ENCODE measurements at regions not wholly inside any gene's neighbourhood (a gene's known extent, or its start where the extent isn't known, plus 50 kb on each side); places are given as distances from the start of the nearest gene placed in this dataset.
"Not testable (repeated sequence)": the region's sequence is repeated elsewhere in the genome, so short reads cannot be mapped to it uniquely, and the experiment has no call there.

- DNase-seq (ENCODE audit: low read depth, low spot score) = no peak
Measured at GRCh38 chr1:47594627-47595026, 156.8 kb downstream of the FOXD2 start.

DNA sequence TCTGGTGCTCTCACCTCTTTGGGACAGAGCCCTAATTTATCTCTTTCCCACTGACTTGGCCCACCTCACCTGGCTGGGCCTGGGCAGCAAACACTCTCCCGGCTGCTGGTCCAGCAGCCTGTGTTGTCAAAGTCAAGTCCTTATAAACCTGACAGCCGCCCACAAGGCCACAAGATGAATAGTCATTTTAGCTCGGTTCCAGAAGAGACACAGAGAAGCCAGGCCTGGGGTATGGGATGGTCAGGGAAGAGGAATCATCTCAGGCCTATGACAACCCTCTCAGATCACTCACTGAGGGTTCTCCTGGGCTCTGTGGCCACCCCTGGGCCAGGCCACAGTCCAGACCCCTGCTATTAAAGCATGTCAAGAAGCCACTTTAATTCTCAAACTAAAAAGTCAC lies 158.5 kb downstream of the FOXD2 start:
- no peak for DNase-seq (ENCODE audit: low read depth, low spot score)

DNA sequence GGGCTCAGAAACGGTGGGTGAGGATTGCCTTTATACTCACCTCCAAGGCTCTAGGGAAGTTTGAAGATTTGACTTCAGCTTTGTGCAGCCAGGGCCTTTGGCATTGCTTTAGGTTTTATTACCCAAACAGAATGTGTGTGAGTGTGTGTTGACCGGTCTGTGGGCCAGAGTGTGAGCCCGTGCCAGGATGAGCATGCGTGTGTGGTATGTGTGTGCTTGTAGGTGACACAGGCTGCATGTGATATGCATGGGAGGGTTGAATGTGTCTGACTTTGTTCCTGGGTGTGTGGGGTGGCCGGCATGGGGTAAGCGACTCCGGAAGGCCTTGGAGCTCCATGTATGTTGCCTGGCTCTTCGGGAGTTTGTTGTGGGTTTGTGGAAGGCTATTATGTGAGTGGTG lies 160.5 kb downstream of the FOXD2 start:
- no peak for DNase-seq (ENCODE audit: low read depth, low spot score)

DNA sequence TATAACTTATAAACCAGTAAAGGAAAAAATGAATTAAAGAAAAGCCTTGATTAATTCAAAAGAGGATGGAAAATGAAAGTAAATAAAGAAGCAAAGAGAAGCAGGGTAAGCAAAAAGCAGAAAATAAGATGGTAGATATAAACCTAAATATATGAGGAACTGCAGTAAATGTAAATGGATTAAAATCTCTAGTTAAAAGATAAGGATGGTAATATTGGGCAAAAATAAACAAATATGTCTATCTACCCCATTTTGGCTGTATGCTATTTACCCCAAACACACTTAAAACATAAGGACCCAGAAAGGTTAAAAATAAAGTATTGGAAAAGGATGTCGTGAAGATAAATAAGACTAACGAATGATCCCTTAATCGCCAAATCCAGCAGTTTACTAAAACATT lies 161.9 kb downstream of the FOXD2 start:
- DNase-seq (ENCODE audit: low read depth, low spot score) = no peak

GRCh38 chr1:47602491-47602890 lies 164.6 kb downstream of the FOXD2 start:
- DNase-seq (ENCODE audit: low read depth, low spot score) = not testable (repeated sequence)

GRCh38 chr1:47604869-47605268 lies 167.0 kb downstream of the FOXD2 start:
- not testable (repeated sequence) for DNase-seq (ENCODE audit: low read depth, low spot score)

DNA sequence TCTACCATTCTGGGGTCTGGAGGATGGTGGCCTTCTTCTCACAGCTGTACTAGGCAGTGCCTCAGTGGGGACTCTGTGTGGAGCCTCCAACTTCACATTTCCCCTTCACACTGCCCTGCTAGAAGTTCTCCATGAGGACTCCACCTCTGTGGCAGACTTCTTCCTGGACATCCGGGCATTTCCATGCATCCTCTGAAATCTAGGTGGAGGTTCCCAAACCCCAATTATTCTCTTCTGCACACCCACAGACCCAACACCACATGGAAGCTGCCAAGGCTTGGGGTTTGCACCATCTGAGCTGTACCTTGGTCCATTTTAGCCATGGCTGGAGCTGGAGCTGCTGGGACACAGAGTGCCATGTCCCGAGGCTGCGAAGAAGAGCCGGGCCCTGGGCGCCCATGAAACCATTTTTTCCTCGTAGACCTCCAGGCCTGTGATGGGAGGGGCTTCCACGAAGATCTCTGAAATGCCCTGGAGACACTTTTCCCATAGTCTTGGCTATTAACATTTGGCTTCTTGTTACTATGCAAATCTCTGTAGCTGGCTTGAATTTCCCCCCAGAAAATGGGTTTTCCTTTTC lies 170.5 kb downstream of the FOXD2 start:
- DNase-seq (ENCODE audit: low read depth, low spot score) = no peak

DNA sequence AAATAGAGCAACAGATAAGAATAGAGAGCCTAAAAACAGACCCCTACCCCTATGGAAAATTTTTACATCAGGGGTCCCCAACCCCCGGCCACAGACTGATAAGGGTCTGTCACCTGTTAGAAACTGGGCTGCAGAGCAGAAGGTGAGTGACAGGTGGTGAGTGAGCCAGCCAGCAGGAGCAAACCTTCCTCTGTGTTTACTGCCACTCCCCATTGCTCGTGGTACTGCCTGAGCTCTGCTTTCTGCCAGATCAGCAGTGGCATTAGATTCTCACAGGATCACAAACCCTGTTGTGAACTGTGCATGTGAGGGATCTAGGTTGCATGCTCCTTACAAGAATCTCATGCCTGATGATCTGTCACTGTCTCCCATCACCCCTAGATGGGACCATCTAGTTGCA lies 174.1 kb downstream of the FOXD2 start:
- no peak for DNase-seq (ENCODE audit: low read depth, low spot score)

DNA sequence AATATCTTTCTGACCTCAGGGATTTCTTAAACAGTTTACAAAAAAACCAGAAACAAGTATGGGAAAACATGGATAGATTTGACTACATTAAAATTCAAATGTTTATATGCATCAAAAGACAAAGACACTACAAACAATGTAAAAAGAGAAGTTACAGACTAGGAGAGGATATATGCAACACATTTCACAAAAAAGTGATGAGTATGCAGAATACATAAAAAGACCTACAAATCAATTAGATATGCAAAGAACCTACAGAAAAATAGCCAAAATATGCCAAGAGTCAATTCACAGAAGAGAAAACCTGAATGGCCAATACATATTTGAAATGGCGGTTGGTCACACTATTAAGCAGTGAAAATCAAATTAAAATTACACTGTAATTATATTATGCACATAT lies 175.0 kb downstream of the FOXD2 start:
- DNase-seq (ENCODE audit: low read depth, low spot score) = no peak

- DNase-seq (ENCODE audit: low read depth, low spot score) = no peak
Measured at GRCh38 chr1:47616036-47616435, 178.2 kb downstream of the FOXD2 start.

GRCh38 chr1:47616906-47617305 lies 179.1 kb downstream of the FOXD2 start:
- no peak for DNase-seq (ENCODE audit: low read depth, low spot score)

DNA sequence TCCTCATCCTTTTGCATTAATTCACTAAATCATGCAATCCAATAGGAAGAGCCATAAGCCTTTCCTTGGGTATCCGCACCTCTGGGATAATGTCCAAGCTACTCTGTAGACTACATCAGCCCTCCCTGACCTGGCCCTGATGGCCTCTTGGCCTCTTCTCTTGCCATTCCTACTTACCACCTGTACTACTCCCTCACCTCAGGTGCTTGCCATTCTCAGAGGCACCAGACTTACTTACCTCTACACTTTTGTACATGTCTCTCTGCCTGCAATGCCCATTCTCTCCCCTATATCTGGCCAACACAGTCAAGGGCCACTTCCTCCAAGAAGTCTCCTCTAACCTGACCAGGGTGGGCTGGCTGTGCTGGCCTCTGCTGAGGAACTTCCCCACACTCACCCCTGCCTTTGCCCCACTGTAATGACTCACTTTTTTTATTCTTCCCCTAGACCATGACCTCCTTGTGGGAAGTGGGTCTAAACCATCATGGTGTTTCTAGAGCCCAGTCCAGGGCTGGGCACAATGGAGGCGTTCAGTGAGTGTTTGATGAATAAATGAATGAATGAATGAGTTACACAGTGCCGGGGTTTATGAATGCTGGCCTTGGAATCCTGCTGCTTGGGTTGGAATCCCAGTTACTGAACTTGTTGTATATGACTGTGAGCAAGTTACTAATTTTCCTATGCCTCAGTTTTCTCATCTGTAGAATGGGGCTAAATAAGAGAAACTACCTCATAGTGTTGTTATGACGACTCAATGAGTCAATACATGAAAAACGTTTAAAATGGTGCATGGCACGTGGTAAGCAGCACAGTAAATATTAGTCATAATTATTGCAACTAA lies 179.8 kb downstream of the FOXD2 start:
- DNase-seq (ENCODE audit: low read depth, low spot score) = no peak

DNA sequence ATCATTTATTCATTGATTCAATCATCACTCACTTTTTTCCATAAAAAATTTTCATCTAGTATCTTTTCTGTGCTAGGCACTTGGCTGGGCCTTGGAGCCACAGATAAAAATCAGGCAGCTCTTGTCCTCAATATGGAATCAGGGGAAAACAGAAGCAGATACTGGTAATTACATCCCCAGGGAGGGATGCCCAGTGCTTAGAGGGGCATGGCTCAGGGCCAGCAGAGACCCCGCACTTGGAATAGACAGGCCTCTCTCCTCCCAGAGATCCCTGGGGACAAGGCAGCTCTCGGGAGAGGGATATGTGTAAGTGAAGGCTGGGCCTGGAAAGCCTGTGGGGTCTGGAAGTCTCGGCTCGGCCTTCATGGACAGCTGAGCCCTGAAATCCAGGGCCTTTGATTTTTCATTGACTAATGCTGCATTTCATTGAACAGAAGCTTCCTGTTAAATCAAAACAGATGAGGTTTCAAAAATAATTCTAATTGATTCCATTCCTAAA lies 180.4 kb downstream of the FOXD2 start:
- no peak for DNase-seq (ENCODE audit: low read depth, low spot score)

DNA sequence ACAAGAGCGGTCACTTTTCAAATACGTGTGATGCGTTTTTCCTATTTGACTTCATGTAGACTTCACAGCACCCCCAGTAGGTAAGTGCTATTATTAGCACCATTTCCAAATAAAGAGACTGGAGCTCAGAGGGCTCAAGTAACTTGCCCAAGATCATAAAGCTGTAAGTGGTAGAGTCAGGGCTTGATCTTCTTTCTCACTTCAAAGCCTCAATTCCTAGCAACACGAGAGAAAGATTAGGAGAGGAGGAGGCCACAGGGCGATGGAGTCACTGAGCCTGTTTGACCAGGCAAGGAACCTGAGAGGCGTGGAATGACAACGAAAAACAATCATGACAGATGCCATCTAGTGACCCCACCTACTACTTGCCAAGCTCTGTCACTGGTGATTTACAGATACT lies 181.0 kb downstream of the FOXD2 start:
- DNase-seq (ENCODE audit: low read depth, low spot score) = no peak

GRCh38 chr1:47621483-47621882 lies 183.6 kb downstream of the FOXD2 start:
- DNase-seq (ENCODE audit: low read depth, low spot score) = no peak

DNA sequence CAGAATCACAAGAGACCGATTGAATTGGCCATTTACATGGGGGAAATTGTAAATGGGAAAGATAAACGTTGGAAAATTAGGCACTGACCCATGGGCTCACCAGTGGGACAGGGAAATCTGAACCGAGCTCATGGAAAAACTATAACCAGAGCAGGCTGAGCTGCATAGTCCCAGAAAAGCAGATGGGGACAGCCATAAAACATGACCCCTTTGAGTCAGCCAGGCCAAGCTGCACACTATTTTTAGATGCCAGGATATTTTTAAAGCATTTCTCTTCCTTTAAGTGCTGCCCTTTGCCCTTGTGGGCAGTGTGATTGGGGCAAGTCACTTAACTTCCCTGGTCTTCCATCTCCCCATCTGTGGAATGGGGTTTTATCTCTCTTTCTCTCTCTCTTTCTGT lies 184.1 kb downstream of the FOXD2 start:
- DNase-seq (ENCODE audit: low read depth, low spot score) = no peak

DNA sequence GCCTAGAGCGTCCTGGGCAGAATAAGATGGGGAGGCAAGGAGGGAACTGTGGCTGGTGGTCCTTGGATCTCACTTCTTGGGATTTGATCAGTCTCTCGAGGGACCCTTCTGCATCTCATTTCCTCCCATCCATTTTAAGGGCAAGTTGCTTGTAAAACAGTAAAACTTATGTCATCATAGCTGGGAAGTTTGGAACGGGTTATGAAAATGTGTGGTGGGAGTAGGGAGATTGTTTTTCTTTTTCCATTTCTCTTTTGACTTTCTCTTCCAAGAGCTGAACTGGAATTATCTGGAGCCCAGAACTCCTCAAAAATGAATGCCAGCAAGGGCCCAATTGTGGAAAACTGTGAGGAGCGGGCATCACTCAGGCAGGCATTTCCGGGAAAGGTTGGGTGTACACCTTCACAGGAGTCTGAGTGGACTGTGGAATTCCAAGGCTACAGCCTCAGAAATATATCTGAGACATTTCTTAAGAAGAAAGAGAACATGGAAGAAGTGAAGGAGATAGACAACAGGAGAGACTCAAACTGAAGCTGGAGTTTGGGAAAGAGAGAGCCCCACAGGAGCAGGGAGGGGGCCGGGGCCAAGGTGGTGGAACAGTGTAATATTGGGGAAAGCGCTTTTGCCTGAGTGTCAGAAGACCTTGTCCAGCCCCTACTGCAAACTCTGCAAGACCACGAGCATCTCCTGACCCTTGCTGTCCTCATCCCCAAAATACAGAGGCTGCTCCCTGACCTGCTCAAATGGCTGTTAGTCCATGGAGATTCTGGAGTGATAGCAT lies 185.1 kb downstream of the FOXD2 start:
- DNase-seq (ENCODE audit: low read depth, low spot score) = no peak

DNA sequence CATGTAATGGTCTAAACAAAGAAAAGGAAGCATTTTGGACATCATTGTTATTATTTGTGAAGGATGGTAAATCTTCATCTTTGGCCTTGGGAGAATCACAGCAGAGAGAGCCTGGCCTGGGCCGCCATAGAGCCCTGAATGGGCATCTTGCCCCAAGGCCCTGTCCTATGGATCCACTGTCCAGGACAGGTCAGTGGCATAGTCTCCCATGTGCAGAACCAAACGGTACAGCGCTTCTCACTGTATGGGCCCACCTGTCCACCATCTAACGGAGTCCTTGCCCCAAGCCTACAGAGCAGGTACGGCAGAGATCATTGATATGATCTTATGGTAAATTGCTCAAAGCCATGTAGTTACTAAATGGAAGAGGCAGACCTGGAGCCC lies 185.7 kb downstream of the FOXD2 start:
- no peak for DNase-seq (ENCODE audit: low read depth, low spot score)

DNA sequence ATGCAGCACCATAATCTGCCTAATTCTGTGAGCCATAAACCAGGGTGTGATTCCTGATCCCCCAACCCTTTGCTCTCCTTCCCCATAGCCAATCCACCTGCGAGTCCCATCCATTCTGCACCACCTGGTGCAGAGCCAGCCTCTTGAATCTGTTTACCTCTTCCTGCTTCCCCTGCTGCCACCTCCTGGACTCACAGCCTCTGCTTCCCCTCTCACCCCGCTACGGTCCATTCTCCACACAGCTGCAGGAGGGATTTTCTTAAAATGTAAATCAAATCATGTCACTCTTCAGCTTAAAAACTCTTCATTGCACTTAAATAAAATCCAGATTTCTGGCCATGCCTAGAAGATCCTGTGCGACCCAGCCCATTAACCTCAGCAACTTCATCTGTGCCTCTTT lies 186.7 kb downstream of the FOXD2 start:
- DNase-seq (ENCODE audit: low read depth, low spot score) = no peak

DNA sequence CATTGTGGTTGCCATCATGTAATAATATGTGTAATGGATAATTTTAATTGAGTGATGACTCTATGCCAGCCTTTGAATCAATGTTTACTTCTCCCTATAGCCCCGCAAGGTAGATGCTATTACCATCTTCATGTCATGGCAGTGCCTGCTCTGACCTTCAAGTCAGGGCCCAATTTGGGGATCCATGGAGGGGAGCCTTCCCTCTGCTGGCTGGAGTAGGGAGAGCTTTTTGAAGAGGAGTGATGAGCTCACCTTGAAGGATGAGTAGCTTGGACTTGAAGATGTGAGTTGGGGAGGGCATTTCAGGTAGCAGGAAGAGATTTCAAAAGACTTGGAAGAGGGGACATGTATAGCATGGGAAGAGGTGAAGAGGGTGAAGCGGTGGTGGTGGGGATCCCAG lies 189.2 kb downstream of the FOXD2 start:
- DNase-seq (ENCODE audit: low read depth, low spot score) = no peak

GRCh38 chr1:47627471-47628370 lies 189.9 kb downstream of the FOXD2 start:
- DNase-seq (ENCODE audit: low read depth, low spot score) = no peak

- no peak for DNase-seq (ENCODE audit: low read depth, low spot score)
Measured at GRCh38 chr1:47629201-47629600, 191.4 kb downstream of the FOXD2 start.
